GM18502 (cell line): ENCODE measurements at regions not wholly inside any gene's neighbourhood (a gene's known extent, or its start where the extent isn't known, plus 50 kb on each side); places are given as distances from the start of the nearest gene placed in this dataset.

ENCODE experiments used
- ATAC-seq: cut with Tn5 transposase; IDR thresholded peaks from one replicate; pipeline ENCODE4 v1.9.1; 2021; ENCODE audit warnings: mild to moderate bottlenecking; ENCODE audit not compliant: unreplicated experiment, poor library complexity

DNA sequence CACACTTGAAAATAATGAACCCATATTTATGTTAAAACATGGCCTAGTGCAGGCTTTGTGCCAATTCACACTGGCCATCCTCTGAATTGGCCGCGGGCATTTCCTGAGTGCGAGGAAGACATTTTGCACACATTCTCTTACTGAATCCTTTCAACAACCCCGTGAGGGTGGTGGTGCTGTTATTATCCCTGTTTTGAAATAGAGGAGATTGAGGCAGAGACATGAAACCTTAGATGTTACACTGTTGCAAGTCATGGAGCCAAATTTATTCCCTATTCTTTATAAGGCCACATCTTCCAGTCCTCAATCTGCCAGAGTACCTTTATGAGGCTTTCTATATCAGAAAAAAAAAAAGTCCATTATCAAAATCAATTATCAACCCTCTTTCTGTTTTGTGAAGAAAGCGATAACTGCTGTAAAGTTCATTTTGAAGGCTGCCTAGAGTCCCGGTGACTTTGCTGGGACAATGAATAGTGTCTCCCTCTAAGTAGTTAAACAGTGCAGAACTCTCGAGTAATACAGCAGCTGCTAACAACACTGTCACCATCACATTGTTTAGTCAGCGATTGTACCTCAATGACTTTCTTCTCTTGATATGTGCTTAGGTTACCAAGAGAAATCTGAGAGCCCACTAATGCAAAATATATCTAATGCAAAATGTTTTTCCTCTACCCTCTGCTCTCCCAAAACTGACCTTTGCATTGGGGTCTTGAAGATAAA, 242.3 kb upstream of the PPARGC1A start:
- no peak for ATAC-seq

DNA sequence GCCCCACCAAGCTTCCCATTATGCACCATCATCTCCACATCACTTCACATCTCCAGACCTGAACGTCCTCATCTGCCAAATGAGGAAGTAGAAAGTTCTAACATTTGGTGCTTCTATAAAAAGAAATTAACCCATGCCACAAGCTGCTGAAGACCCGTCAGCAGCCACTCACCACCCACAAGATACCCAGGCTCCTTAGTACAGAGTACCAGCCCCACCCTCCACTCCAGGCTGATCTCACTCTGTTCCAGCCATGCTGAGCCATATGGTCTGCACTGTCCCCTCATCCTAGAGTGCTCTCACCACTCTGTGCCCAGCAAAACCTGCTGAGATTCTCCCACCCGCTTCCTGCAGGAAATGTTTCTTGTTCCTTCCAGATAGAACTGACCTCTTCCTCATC, 240.8 kb upstream of the PPARGC1A start:
- ATAC-seq: no peak

DNA sequence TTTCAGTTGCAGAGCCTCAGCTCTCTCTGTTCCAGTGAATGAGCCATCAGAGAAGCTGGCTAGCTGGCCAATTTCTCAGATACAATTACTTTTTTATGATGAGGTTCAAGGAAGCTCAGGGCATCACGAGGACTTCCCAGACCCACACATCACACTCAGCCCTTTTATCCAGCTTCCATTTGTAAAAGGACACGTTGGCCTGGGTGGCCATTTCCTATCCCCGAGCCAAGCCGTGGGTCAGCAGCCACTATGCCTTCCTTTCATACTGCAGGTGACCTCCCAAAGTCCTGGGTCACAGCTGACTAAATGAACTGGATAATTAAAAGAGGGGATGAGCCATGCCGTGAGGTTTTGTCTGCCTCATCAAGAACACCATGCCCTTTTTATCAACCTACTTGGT, 236.9 kb upstream of the PPARGC1A start:
- no peak for ATAC-seq

DNA sequence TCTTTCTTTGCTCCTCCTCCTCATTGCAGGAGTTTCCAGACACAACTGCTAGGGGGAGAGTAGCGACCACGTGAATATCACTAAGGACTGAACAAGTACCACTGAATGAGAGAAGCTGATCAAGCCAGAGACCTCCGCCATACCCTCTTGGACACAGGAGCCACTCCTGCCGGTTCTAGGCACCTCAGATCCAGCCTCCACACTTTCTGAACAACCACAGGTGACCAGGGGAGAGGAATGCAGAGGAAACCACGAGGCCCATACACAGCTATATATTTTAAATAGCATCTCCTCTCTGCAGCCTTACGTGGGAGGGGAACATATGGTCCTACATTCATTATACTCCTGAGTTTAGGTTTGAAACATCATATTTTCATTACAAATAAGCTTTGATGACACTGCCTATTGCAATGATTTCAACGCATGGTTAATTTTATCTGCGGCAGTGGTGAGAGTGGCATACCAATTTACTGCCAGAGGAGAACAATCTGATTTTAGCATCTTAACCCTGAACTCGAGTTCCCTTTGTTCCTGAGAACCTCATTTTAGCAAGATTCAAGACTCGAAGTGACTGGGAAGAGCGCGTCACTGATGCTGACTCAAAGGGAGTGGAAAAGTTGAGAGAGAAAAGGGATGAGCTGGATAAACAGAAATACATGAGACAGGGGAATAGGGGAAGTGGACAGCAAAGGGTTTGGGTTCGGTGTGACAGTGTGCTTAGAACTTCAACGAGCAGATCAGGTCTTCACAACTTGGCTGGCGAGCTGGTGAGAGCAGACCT, 231.7 kb upstream of the PPARGC1A start:
- no peak for ATAC-seq

DNA sequence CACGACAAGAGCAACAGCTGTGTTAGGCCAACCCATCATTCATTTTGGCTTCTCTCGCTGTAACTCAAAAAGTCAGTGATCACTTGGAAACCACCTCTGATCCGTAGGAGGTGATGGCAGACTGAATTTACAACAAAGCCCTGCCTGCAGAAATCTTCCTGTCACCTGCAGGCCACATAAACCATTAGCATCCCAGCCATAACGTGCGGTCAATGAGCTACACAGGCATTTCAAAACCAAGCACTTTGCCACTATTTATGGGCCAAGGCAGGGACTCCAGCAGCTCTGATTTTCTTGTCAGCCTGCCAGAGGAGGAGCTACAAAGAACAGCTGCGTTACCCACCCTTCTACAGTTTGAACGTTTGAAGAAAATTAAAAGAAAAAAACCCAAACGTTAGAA, 228.1 kb upstream of the PPARGC1A start:
- ATAC-seq: no peak

DNA sequence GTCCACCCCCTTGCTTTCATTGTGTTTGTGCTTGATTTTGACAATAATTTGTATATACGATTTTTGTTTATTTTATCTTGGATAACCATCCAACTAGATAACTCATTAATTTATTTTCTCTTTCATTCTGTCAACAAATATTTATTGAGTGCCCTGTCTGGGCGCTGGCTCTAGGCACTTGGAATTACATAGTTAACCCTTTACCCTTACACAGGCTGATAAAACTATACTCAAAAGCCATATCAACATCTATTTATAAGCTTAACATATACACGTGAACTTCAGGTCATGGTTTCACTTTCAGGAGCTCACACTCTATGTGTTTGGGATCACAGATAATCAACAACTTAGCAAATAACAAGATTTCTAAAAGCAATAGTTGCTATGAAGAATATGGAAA, 226.3 kb upstream of the PPARGC1A start:
- no peak for ATAC-seq

DNA sequence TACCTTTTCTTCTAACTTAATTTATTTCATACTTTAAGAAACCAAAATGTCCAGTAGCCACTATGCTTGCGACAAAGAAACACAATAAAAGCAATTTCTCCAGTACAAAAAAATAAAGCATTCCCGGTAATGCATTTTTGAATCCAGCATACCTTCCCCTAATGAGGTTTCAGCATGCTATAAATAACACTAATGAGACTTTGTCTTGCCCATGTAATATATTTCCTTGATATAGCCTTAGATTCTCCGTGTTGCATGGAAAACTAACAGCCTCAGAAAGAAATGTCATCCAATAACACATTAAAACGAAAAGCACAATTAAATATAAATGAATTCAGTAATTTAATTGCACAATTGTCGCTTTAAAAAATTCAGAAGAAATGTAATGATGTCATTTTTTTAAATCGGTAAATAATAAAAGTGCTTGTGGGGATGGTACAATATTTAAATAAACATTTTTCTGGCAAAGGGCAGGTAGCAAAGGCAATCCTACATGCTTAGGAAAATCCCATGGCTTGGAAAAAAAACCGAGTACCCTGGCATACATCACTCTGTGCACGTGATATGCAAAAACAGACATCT, 225.2 kb upstream of the PPARGC1A start:
- ATAC-seq: no peak

DNA sequence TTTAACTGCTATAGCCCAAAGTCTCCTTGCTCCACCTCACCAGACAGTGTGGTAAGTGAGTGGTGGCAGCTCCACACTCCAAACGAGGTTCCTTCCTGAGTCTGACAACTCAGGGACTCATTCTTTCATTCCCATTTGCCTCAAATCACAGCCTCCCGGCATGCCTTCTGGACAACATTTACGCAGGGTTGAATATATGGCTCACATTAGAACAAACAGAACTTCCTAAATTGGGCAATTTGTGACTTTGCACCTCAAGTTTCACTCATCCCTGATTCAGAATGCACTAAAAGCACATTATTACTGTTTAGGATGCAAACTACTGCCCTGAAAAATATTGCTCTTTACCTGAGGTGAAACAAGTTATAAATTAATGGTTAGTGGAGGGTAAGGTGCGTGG, 224.6 kb upstream of the PPARGC1A start:
- ATAC-seq: no peak

DNA sequence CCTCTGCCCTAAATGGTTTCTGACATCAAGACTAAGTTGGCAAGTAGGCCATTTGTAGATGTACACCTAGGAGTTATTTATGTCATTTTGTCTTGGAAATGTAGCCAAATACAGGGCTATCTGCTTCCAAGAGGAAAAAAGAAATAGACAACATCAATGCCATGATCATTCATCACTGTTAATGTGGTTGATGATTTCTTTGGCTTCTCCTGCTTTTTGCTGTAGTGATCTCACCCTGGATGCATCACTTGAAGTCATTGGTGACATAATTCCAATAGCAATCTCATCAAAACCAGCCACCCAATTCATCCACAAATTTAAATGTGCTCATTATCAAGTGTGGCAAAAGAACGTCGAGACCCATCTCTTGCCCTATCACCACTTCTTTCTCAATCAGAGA, 222.6 kb upstream of the PPARGC1A start:
- ATAC-seq: no peak

DNA sequence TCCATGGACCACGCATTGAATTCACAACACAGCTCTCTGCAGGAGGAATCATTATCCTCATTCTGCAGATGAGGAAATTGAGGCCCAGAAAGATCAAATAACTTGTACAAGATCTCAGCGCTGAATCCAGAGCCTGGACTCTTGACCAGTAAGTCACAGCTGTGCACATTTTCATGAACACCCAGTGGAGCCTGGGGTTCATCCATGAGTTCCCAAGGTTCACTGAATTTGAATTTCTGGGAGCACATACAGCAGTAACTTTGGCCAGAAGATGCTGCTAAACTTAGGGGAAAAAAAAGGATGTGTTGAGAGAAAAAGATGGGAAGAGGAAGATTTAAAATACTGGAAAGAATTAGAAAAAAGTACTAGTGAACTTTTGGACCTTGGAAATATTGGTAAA, 218.7 kb upstream of the PPARGC1A start:
- ATAC-seq: no peak

DNA sequence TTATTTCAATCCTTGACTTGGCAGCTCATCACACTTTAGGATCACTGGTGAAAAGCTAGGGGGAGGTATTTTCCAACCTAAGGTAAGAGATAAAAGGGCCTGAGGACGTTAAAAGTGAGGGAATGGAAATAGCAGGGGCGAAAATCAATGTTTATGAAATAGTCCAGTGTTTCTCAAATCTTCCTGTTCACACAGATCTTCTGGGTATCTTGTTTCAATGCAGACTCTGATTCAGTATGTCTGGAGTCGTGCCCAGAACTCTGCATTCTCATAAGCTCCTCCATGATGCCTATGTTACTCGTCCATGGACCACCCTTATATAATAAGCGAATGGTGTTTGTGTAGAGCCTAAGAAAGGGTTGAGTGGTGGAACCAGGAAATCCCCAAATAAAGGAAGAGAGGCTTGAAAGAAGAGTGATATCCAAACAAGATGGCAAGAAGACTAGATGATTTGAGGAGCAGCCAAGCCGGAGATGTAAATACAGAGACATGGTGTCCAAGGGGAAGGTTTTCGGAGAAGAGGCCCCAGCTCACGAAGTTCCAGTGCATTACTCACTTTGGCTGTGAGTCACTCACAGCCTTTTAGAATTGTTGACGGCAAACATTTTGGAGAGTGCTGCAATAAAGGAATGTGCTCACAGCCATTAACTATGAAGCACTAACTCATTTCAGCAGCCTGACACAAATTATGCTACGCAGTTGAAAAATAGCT, 215.6 kb upstream of the PPARGC1A start:
- ATAC-seq: no peak

DNA sequence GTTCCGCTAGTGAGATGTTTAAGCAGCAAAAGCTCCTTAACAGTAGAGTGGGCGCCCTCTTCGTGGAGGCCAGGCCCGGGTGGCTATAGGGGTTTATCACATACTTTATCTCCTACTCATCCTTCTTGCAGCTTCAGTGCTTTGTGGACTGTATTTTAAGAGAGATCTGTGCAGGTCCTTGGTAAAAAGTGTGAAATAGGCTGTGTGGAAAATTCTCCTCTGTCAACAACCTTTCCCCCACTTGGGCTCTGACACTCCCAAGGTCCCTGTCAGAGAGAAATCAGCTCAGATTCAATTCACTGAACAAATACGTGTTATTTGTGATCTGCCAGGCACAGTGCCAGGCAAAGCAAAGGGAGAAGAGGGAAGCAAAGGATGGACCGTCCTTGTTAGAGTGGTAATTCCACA, 214.3 kb upstream of the PPARGC1A start:
- no peak for ATAC-seq

DNA sequence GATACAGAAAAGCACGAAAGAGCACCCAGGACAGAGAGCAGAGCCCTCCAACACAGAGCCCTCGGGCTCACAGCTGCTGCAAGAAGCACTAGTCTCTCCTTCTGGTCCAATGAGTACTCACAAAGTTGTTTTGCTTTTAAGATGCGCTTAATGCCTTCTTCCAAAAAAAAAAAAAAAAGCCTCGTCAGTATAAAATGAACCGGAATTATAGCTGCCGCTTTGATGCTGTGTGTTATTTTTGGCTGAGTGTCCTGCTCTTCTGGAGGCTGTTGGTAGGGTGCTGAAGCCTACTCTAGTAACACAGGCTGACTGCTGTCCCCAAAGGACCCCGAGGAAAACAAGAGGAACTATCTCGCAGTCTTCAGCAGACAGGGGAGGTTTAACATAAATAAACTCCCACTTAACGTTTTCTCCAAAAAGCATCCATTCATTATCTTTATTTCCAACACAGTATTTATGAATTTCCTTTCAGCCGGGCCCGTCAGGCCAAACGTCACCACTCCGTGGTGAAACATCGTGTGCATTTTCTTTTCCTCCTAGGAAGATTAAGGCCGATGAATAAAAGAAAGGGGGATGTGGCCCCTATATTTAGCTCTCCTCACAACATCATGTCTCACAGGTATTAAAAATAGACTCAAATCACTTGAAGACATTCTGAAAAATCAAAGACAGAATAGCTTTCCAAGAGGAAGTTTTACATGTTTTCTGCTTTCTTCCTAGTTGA, 213.7 kb upstream of the PPARGC1A start:
- no peak for ATAC-seq

DNA sequence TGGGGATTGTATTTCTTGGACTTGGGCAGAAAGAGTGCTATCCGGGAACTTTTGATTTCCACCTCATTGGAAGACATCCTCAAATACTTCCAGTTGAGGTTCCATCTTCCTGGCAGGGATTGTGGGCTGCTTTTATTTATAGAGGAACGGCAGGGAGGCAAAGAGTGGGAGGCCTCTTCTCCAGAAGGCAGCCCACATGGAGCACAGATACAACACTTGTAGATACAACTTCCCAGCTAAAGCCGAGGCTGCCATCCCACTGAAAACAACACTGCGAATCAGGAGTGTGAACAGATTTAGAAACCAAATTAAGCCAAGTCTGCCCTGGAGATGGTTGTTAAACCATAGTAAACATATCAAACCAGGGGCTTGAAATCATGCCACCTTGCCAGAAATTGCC, 212.8 kb upstream of the PPARGC1A start:
- ATAC-seq: no peak

DNA sequence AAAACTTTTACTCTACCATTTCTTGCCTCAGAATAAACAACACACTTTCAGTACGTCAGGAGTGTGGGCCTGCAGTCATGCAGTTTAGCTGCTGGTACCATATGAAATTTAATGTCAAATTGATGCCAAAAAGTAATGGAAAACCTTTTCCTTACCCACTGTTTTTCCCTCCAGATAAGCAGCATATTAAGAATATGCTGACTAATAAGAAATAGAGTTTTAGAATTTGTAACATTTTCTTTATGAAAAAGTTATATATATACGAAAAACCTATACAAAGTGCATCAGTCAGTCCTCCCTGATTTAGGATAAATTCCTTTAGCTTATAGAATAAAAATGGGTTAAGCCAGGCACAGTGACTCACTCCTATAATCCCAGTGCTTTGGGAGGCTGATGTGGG, 206.8 kb upstream of the PPARGC1A start:
- ATAC-seq: no peak

DNA sequence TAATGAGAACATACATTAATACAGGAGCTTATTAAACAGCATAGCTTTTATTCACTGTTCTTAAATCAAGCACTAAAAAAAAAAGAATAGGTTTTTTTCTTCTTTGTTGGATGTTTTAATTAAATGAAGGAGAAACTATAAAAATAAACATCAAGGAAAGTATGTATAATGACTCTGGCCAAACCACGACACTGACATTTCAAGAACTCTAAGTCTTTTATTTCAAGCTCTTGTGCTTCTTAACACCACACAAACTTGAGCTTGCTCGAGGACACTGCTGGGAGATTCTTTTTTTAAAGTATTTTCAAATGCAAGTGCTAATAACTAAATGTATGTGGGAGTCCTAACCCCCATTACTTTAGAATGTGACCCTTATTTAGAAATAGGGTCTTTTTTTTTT, 204.9 kb upstream of the PPARGC1A start:
- ATAC-seq: no peak

DNA sequence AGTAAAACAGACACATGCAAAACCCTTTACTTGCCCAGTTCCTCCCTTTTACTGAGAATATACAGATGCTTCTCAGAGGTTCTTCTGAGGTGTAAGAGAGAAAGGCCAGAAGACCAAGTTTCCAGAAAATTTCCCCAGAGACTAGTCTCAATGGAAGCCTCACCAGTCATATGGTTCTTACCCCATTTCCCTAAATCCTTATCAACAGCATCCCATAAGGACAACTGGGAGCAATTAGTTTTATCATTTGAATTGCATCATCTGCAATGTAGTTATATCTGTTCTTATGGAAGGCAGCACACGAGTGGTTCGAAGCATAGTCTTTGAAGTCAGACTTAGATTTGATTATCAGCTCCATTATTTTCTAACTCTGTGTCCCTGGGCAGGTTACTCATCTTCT, 203.6 kb upstream of the PPARGC1A start:
- no peak for ATAC-seq

DNA sequence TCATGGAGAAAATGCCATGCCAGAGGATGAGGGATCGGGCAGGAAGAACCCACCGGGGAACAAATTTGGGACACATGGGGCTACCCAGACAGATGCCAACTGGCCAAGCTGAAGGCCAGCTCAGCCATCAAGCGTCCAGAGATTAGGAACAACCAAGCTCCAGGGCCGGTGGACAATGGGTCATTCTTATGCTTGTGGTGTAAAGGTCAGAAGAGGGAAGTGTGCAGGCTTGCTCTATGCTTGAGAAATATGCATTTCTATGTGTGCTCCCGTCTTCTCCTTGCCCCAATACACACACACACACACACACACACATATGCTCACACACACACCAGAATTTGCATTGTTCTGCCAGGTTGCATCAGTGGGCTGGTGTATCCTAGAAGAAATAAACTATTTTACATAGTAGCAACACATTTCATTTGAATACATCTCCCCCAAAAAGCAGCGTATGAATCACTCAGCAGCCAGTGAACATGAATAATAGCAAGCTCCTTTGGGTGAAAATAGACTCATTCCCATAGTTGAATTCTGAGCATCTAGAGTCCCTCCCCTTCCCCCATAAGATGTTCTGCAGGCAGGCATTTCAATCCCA, 201.9 kb upstream of the PPARGC1A start:
- ATAC-seq: no peak

DNA sequence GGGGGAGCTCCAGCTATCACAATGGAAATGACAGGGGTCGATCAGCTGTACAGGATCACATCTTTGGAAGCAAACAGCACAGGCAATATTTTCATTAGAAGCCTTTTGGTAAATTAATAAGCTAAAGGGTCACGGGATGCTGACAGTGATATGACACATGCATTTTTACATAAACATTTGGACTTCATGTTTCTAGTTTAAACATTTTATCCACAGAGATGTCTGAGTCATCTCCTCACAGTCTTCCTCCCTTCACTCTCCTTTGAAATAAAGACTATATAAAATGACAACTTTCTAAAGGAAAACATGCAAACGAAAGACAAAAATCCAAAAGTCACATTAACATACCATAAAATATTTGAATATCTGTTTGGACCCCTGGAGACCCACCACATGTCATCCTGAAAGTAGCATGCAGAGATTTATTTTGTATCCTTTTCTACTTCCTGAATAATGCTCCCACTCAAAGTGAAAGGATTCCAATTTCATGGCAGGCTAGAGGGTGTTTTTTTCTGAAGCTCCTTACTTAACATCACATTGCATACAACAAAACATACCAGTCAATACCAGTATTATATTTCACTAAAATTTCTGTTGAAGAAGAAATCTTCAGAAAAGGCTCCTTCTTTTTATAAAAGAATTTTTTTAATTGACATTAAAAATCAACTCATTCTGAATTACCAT, 200.1 kb upstream of the PPARGC1A start:
- no peak for ATAC-seq
